ENCODE measurements at regions not wholly inside any gene's neighbourhood (a gene's known extent, or its start where the extent isn't known, plus 50 kb on each side); places are given as distances from the start of the nearest gene placed in this dataset.
"Not testable (repeated sequence)": the region's sequence is repeated elsewhere in the genome, so short reads cannot be mapped to it uniquely, and the experiment has no call there.

GRCh38 chr15:30264000-30264399 is 129.1 kb downstream of the GOLGA8T start:
- H3K4me1 ChIP-seq (ENCODE audit: control insufficient read depth in 5 of 5, insufficient read depth in 5 of 5, low read length in 5 of 5); H3K27me3 ChIP-seq (ENCODE audit: control insufficient read depth in 5 of 5, insufficient read depth in 4 of 5, low read length in 5 of 5); H3K9ac ChIP-seq (ENCODE audit: low read length in 5 of 5); H3K9me3 ChIP-seq (ENCODE audit: control insufficient read depth in 5 of 5, low read length in 5 of 5); H3K27ac ChIP-seq (ENCODE audit: low read depth, low read length); H3K36me3 ChIP-seq (ENCODE audit: control insufficient read depth in 5 of 5, insufficient read depth in 5 of 5, low read length in 5 of 5); H3K4me3 ChIP-seq (ENCODE audit: low read depth in 1 of 5, low read length in 5 of 5): not testable (repeated sequence)

- not testable (repeated sequence) for H3K9ac ChIP-seq (ENCODE audit: low read length in 5 of 5); H3K4me1 ChIP-seq (ENCODE audit: control insufficient read depth in 5 of 5, insufficient read depth in 5 of 5, low read length in 5 of 5); H3K4me3 ChIP-seq (ENCODE audit: low read depth in 1 of 5, low read length in 5 of 5); H3K9me3 ChIP-seq (ENCODE audit: control insufficient read depth in 5 of 5, low read length in 5 of 5); H3K27me3 ChIP-seq (ENCODE audit: control insufficient read depth in 5 of 5, insufficient read depth in 4 of 5, low read length in 5 of 5); H3K27ac ChIP-seq (ENCODE audit: low read depth, low read length); H3K36me3 ChIP-seq (ENCODE audit: control insufficient read depth in 5 of 5, insufficient read depth in 5 of 5, low read length in 5 of 5)
These were observed 98.0 kb downstream of the CHRFAM7A start for GRCh38 chr15:30295150-30295844.

- H3K27ac ChIP-seq (ENCODE audit: low read depth, low read length); H3K9ac ChIP-seq (ENCODE audit: low read length in 5 of 5); H3K4me3 ChIP-seq (ENCODE audit: low read depth in 1 of 5, low read length in 5 of 5); H3K4me1 ChIP-seq (ENCODE audit: control insufficient read depth in 5 of 5, insufficient read depth in 5 of 5, low read length in 5 of 5); H3K36me3 ChIP-seq (ENCODE audit: control insufficient read depth in 5 of 5, insufficient read depth in 5 of 5, low read length in 5 of 5); H3K9me3 ChIP-seq (ENCODE audit: control insufficient read depth in 5 of 5, low read length in 5 of 5); H3K27me3 ChIP-seq (ENCODE audit: control insufficient read depth in 5 of 5, insufficient read depth in 4 of 5, low read length in 5 of 5): not testable (repeated sequence)
These were observed 89.4 kb downstream of the CHRFAM7A start for GRCh38 chr15:30303968-30304367.

All from subcutaneous abdominal adipose tissue (tissue), 5 donors.